ENCODE measurements at regions not wholly inside any gene's neighbourhood (a gene's known extent, or its start where the extent isn't known, plus 50 kb on each side); places are given as distances from the start of the nearest gene placed in this dataset.

DNA sequence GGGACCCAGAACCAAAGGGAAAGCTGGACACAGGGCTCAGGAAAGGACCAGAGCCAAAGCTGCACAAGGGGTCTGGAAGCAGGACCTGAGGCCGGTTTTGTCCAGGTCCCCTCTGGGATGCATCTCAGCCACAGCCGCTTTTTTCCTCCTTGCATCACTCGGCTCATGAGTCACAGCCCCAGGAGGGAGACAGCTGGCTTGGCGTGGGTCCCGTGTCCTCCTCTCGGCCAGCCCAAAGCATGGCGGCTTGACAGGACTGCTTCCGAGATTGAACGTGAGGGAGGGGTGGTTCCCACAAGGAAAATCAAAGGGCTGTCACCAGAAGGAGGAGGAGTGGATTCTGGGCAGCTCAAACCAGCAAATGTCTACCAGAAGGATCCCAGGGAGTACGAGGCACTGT is 56.7 kb upstream of the CPLX2 start:
- no peaks in the 10 kb centered on the region for H3K9me3 ChIP-seq (ENCODE audit: control insufficient read depth, insufficient read depth, low read length)
- H3K27me3 Mint-ChIP-seq (ENCODE audit: low read depth in 2 of 2), result peaks cover 15 to 45% of the 10 kb centered on the region in 2 donors
- no peak overlapping the region for H3K27ac ChIP-seq (ENCODE audit: low read length)
- H3K27ac Mint-ChIP-seq, result no peak overlapping the region
- intact Hi-C loops (cut with micrococcal nuclease), result no loop called here
- H3K4me3 Mint-ChIP-seq, result no peak overlapping the region
- no peak for ATAC-seq
- H3K4me1 ChIP-seq (ENCODE audit: control insufficient read depth, insufficient read depth, low read length), result no peaks in the 10 kb centered on the region
- no peak overlapping the region for H3K4me3 ChIP-seq (ENCODE audit: low read length)
- TF ChIP-seq CTCF (IDR thresholded peaks at IDR 0.05), result no peak
- H3K27me3 ChIP-seq (ENCODE audit: control insufficient read depth, insufficient read depth, low read length), result no peaks in the 10 kb centered on the region
- 81% methylated on average over 10 of the region's 10 CpGs for WGBS (ENCODE audit: insufficient coverage)
- no peak for DNase-seq
- H3K36me3 Mint-ChIP-seq, result no peaks in the 10 kb centered on the region
- H3K9me3 Mint-ChIP-seq, result no peaks in the 10 kb centered on the region
- H3K4me1 Mint-ChIP-seq, result no peaks in the 10 kb centered on the region
- no peaks in the 10 kb centered on the region for H3K36me3 ChIP-seq (ENCODE audit: control insufficient read depth, insufficient read depth, low read length)

DNA sequence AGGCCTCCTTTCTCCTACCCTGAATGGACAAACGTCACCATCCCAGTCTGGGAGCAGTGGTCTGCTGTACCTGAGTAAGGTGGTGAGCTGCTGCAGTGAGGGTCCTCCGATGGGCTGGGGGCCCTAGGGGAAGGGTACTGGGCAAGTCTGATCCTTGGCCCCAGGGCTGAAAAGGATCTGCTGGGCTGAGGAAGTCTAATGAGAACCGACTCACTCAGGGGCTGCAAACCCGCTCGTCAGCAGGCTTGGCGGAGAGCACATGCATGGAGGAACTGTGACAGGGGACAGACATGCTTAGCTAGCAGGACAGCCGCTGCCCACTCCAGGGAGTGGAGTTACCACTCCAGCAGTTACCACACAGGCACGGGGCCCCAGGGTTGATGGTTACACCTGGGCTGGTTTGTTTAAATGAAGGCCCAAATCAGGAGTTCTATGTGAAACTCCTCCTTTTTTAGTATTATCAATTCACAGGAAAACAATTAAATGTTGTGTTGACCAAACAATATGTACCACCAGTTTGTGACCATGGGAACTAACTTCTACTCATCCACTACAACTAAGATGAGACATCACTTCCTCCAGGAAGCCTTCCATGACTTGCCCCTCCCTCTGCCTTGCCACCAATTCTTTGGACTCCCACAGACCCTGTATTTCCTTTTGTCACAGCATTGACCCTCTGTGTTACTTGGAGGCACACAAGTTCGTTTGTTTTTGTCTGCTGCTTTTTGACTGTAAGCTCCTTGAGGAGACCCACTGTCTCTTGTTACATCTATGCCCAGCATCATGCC is 56.1 kb upstream of the CPLX2 start:
- H3K27me3 Mint-ChIP-seq (ENCODE audit: low read depth in 2 of 2), result peaks cover 14 to 41% of the 10 kb centered on the region in 2 donors
- H3K4me3 Mint-ChIP-seq, result no peak overlapping the region
- Histone ChIP-seq H3K36me3 (ENCODE audit: control insufficient read depth, insufficient read depth, low read length) (no peaks in the 10 kb centered on the region), H3K4me1 (ENCODE audit: control insufficient read depth, insufficient read depth, low read length) (no peaks in the 10 kb centered on the region), H3K27ac (ENCODE audit: low read length) (no peak overlapping the region), H3K27me3 (ENCODE audit: control insufficient read depth, insufficient read depth, low read length) (no peaks in the 10 kb centered on the region), H3K4me3 (ENCODE audit: low read length) (no peak overlapping the region), H3K9me3 (ENCODE audit: control insufficient read depth, insufficient read depth, low read length) (no peaks in the 10 kb centered on the region)
- ATAC-seq (no peak), DNase-seq (no peak)
- WGBS (ENCODE audit: insufficient coverage), result 86% methylated on average over 9 of the region's 9 CpGs
- H3K4me1 Mint-ChIP-seq, result no peaks in the 10 kb centered on the region
- intact Hi-C loops (cut with micrococcal nuclease), result no loop called here
- H3K9me3 Mint-ChIP-seq, result no peaks in the 10 kb centered on the region
- TF ChIP-seq CTCF (IDR thresholded peaks at IDR 0.05), result no peak
- no peak overlapping the region for H3K27ac Mint-ChIP-seq
- H3K36me3 Mint-ChIP-seq, result no peaks in the 10 kb centered on the region

- no peak for DNase-seq
- Histone ChIP-seq H3K9me3 (ENCODE audit: control insufficient read depth, insufficient read depth, low read length) (no peaks in the 10 kb centered on the region), H3K27ac (ENCODE audit: low read length) (no peak overlapping the region), H3K36me3 (ENCODE audit: control insufficient read depth, insufficient read depth, low read length) (no peaks in the 10 kb centered on the region), H3K4me3 (ENCODE audit: low read length) (no peak overlapping the region), H3K4me1 (ENCODE audit: control insufficient read depth, insufficient read depth, low read length) (no peaks in the 10 kb centered on the region), H3K27me3 (ENCODE audit: control insufficient read depth, insufficient read depth, low read length) (no peaks in the 10 kb centered on the region)
- Mint-ChIP-seq H3K4me1 (no peaks in the 10 kb centered on the region), H3K27me3 (ENCODE audit: low read depth in 2 of 2) (peaks cover 14 to 32% of the 10 kb centered on the region in 2 donors), H3K27ac (no peak overlapping the region), H3K36me3 (no peaks in the 10 kb centered on the region), H3K4me3 (no peak overlapping the region), H3K9me3 (no peaks in the 10 kb centered on the region)
- 69% methylated on average over 10 of the region's 10 CpGs for whole genome bisulfite sequencing (ENCODE audit: insufficient coverage)
- TF ChIP-seq CTCF (IDR thresholded peaks at IDR 0.05), result no peak
- no peak for ATAC-seq
- intact Hi-C loops (cut with micrococcal nuclease), result no loop called here
Observed at GRCh38 chr5:175816348-175816747, 55.0 kb upstream of the CPLX2 start.

GRCh38 chr5:175819090-175819425 is 52.3 kb upstream of the CPLX2 start:
- no peak overlapping the region for H3K27ac Mint-ChIP-seq
- Histone ChIP-seq H3K27ac (ENCODE audit: low read length) (no peak overlapping the region), H3K4me3 (ENCODE audit: low read length) (no peak overlapping the region), H3K36me3 (ENCODE audit: control insufficient read depth, insufficient read depth, low read length) (no peaks in the 10 kb centered on the region), H3K9me3 (ENCODE audit: control insufficient read depth, insufficient read depth, low read length) (no peaks in the 10 kb centered on the region), H3K4me1 (ENCODE audit: control insufficient read depth, insufficient read depth, low read length) (no peaks in the 10 kb centered on the region), H3K27me3 (ENCODE audit: control insufficient read depth, insufficient read depth, low read length) (no peaks in the 10 kb centered on the region)
- H3K9me3 Mint-ChIP-seq, result no peaks in the 10 kb centered on the region
- TF ChIP-seq CTCF (IDR thresholded peaks at IDR 0.05), result no peak
- H3K36me3 Mint-ChIP-seq, result no peaks in the 10 kb centered on the region
- H3K4me1 Mint-ChIP-seq, result no peaks in the 10 kb centered on the region
- H3K27me3 Mint-ChIP-seq (ENCODE audit: low read depth in 2 of 2), result peaks cover 12 to 14% of the 10 kb centered on the region in 2 donors
- no peak overlapping the region for H3K4me3 Mint-ChIP-seq
- DNase-seq (no peak), ATAC-seq (no peak)
- intact Hi-C loops (cut with micrococcal nuclease), result no loop called here
- 91% methylated on average over 5 of the region's 6 CpGs for WGBS (ENCODE audit: insufficient coverage)
